GM21423 (cell line): ENCODE measurements at regions not wholly inside any gene's neighbourhood (a gene's known extent, or its start where the extent isn't known, plus 50 kb on each side); places are given as distances from the start of the nearest gene placed in this dataset.
"Not testable (repeated sequence)": the region's sequence is repeated elsewhere in the genome, so short reads cannot be mapped to it uniquely, and the experiment has no call there.

Source experiments
- ATAC-seq: cut with Tn5 transposase; IDR thresholded peaks from one replicate; pipeline ENCODE4 v1.9.1; 2021; ENCODE audit warnings: mild to moderate bottlenecking, moderate library complexity; ENCODE audit not compliant: unreplicated experiment

- ATAC-seq, result no peak
Observed at GRCh38 chr1:95657248-95657647, 423.2 kb downstream of the RWDD3 start.

DNA sequence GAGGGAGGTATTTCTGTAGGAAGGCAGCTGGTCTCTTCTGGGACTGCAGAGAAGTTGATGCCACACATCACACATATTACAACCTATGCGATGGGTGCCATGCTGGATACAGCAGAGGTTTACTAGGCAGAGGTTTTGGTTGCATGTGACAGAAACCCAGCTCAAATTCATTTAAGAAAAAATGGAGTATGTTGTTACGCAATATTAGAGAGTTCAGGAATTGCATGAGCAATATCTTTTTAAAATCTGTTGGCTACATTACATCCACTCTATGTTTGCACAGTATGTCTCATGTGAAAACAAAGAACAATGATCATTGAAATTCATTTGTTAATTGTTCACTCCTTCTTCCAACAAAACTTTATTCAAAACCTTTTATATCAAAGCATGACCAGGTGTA is 425.2 kb downstream of the RWDD3 start:
- no peak for ATAC-seq

DNA sequence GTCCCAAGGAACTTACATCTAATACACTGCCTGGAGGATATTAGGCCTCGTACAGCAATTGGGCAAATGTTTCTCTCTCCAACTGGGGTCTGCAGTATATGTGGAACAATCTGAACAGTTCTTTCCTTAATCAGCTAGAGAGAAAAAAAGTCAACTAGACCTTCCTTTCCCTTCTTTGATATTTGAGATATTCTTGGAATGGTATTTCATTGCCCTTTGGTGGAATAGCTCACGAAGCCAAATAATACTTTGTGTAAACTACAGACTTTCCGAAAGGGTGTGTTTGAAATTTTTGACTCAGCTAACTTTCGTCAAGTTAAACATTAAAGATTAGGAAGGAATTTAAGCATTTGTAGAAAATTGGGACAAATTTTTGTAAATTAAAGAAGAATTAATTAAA is 425.6 kb downstream of the RWDD3 start:
- ATAC-seq, result no peak

GRCh38 chr1:95660736-95661135 is 426.7 kb downstream of the RWDD3 start:
- no peak for ATAC-seq

- ATAC-seq, result not testable (repeated sequence)
Observed at GRCh38 chr1:95663530-95663929, 429.5 kb downstream of the RWDD3 start.

DNA sequence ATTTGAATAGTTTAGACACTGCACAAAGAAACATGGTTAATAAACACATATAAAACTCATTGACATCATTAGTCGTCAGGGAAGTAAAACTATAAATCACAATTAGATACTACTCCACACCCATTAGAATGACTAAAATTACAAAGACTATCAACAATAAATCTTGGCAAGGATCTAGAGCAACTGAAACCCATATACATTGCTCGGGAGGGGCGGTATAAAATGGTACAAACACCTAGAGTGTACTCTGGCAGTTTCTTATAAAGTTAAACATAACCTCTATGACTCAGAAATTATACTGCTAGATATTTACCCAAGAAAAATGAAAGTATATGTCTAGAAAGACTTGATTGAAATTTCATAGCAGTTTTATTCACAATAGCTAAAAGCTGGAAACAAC is 434.2 kb downstream of the RWDD3 start:
- no peak for ATAC-seq

- not testable (repeated sequence) for ATAC-seq
Observed at GRCh38 chr1:95669638-95670037, 435.6 kb downstream of the RWDD3 start.

GRCh38 chr1:95671098-95671497 is 437.1 kb downstream of the RWDD3 start:
- ATAC-seq, result no peak

DNA sequence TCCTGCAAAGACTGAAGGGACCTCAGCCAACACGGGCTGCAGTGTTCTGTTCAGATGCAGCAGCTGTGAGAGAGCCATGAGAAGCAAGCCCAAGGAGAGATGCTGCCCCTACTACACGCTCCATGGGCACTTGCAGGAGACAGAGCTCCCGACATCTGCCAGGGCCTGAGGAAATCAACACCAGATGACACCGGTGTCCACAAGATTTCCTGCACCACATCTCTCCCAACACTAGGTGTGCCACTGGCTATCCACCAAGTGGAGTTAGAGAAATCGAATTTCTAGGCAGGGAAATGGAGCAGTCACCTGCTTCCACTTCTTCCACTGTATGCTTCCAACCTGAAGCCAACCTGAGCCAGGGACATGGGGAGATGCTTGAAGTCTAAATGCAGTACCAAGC is 445.3 kb downstream of the RWDD3 start:
- ATAC-seq, result no peak

- no peak for ATAC-seq
Observed at GRCh38 chr1:95685081-95685480, 451.1 kb downstream of the RWDD3 start.

DNA sequence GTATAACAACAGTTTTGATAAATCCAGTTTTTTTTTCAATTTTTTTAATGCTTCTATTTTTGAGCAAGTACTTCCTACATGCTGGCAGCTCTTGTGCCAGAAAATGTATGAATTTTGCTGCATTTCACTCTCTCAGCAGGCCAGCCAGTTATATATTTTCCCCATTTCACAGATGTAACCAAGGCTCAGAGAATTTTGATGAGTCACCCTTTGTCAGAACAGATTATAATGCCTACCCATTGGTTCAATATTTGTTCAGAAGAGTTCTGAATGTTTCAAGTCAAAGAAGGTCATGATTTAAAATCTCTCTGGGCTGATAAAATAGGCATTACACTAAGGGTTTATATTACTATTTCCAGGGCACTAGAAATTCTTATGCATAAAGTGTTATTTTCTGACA is 452.2 kb downstream of the RWDD3 start:
- ATAC-seq, result no peak

DNA sequence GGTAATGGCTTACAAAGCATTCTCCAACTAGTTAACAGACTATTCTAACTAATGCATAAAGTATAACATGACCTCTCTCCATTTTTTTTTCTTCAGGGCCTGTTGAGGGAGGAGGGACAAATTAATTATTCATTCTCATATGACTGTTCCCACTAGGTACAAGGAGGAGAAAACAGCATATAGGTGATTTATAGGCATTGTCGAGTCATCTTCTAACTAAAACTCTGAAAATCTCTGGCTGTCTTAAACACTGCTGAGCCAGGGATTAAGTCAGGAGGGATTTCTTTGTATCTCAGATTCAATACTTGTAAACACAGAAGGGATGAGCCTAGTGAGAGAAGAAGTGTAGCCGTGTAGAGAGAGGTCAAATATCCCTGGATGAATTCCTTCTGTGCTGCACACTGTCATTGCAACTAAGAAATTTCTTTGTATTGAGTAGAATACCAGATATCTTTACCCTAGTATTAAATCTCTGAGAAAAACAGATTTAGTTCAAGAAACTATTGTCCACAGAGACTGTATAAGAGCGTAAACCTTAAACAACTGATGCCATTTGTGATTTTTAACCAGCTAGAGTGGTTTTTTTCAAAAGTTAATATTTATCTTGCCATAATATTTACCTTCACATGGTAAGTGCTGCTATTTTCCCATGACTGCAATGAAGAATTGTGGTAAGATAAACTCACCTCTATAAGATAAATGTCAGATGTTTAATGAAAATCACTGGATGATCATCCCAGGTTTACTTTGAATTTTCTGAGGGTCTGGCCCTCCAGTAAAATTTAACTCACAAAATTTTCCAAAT is 465.3 kb downstream of the RWDD3 start:
- ATAC-seq, result no peak

DNA sequence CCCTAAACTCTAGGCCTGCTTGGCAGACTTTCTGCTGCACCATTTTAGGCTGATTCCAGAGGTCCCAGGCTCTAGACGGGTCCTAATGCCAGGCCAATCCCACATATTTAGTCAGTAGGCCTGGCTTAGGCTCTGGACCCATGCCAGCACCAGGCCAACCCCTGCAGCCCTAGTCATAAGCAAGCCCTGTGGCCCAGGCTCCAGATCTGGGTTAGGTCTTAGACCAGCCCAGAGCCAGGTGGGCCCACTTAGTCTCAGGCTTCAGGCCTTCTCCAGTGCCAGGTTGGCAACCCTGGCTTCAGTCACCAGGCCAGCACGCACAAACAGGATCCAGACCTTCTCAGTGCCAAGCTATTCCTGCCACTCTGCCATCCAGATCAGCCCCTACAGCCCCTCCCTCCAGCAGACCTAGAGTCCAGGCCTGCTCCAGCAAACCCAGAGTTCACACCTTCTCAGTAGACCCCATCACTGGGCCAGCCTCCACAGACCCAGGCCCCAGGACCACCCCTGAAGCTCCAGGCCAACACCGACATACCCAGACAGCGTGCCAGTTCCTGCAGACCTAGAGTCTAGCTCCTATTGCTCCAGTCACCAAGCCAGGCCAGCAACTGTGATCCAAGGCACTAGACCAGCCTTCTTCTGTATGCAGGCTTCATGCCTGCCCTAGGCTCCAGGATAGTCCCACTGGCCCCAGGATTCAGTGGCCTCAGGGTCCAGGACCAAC is 467.6 kb downstream of the RWDD3 start:
- no peak for ATAC-seq

GRCh38 chr1:95703046-95703445 is 469.0 kb downstream of the RWDD3 start:
- no peak for ATAC-seq

- no peak for ATAC-seq
Observed at GRCh38 chr1:95716097-95716496, 482.1 kb downstream of the RWDD3 start.

DNA sequence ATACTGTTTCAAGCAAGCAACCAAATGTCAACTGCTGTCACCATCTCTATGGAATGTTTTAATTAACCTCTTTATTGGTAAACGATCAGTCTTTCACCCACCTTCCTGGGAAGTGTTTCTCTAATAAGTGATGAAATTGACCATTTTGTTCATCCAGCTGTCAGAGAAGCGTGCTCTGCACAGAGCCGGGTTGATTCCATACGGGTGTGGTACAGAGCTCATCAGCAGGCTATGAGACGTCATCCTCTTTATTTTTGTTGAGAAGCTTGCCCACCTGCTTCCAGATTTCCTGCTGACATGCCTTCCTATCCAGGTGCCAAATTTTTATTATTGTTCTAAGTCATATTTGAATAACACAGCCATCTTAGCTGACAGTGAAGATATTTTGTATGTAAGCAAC is 482.5 kb downstream of the RWDD3 start:
- ATAC-seq, result no peak

DNA sequence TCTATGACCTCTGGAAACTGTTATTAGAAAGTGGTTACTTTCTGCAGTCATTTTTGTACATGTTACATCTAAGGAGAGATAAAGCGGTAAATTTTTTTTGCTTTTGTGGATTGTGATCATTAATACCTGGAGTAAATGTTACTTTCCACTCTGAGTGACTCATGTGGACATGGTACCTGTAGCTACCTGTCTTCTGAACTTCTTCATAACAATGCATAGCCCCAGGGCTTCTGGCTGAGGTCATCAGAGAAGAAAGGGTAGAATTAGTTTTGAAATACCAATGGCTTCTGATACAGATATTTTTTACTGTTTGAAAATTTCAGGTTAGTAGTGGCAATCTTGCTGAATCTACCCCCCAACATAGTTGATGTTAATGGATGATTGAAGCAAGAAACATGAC is 489.3 kb downstream of the RWDD3 start:
- ATAC-seq, result no peak

DNA sequence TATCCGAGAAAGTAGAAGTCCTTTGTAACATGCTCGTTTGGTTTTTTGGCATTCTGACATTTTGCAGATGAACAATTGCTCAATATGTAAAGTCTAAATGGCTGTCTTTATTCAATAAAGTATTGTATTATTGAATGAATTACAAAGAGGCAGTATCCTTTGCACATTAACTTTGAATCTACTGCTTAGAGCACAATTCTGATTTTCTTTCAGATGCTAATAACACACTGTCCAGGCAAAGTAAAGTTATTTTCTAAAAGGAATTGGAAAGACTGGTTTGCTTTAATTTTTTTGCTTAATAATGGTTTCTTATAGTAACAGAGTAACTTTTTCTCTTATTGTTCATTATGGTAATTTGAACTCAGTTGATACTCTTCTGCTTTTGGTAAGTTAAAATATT is 494.8 kb downstream of the RWDD3 start:
- no peak for ATAC-seq

DNA sequence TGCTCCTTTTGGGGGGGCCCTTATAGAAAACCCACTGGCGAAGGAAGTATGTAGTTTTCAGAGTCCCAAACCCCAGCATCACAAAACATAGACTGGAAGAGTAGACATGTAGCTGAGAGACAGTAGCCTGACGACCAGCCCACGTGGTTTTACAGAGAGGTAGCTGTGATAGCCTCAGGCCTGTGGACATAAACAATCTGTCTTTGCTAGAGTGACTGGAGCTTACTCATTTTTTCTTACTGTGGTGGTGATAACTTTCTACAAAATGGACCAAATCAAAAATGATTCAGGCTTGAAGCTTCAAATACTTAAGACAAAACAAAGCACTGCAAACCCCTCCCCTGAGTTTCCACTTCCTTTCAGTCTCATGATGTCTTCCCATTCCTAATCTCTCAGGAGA is 497.0 kb downstream of the RWDD3 start:
- ATAC-seq, result no peak

DNA sequence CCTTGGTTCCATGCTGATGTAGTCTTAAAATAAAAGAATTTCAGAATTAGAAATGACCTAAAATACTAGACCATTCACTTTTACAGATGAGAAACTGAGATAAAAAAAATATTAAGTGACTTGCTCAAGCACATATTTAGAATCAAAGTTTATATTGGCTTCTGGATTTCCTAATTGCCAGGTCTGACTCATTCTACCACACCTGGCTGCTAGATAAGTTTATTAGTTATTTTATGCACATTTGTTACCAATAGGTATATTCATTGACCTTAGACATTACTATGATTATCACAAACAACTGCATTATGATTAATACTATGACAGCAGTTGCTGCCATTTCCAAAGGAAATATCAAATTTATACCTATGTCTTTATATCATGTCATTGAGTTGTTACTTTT is 497.5 kb downstream of the RWDD3 start:
- ATAC-seq, result no peak

- no peak for ATAC-seq
Observed at GRCh38 chr1:95733031-95733430, 499.0 kb downstream of the RWDD3 start.

GRCh38 chr1:95733671-95734070 is 499.7 kb downstream of the RWDD3 start:
- ATAC-seq, result no peak
